Kidney epithelial cell (primary cell): ENCODE measurements at regions not wholly inside any gene's neighbourhood (a gene's known extent, or its start where the extent isn't known, plus 50 kb on each side); places are given as distances from the start of the nearest gene placed in this dataset.
"Not testable (repeated sequence)": the region's sequence is repeated elsewhere in the genome, so short reads cannot be mapped to it uniquely, and the experiment has no call there.

Experiments used
- DNase-seq: peaks from one replicate; pipeline ENCODE4 v3.0.0-alpha.2; 2010; ENCODE audit warnings: low read depth
- H3K27me3 ChIP-seq: 2 replicates; pipeline ENCODE4 v1.6.0; 2011; ENCODE audit warnings: low read length; ENCODE audit not compliant: control insufficient read depth, insufficient read depth
- H3K36me3 ChIP-seq: 2 replicates; pipeline ENCODE4 v1.5.1; 2011; ENCODE audit warnings: low read length; ENCODE audit not compliant: control insufficient read depth, insufficient read depth
- H3K4me3 ChIP-seq: 2 replicates; pipeline ENCODE4 v1.5.1; 2011; ENCODE audit warnings: low read depth, mild to moderate bottlenecking, control low read depth, low read length
- CTCF ChIP-seq: IDR thresholded peaks from 2 replicates; pipeline ENCODE4 v1.5.1; 2011; ENCODE audit warnings: mild to moderate bottlenecking, moderate library complexity, low read length, control low read depth, inconsistent platforms; ENCODE audit not compliant: insufficient read depth, poor library complexity, severe bottlenecking

- H3K36me3 ChIP-seq, H3K4me3 ChIP-seq, H3K27me3 ChIP-seq, DNase-seq: not testable (repeated sequence)
These were observed 56.6 kb downstream of the CHST2 start for GRCh38 chr3:143175940-143176894.

GRCh38 chr3:143177965-143178364 lies 58.4 kb downstream of the CHST2 start:
- not testable (repeated sequence) for DNase-seq, H3K36me3 ChIP-seq, H3K4me3 ChIP-seq, H3K27me3 ChIP-seq

GRCh38 chr3:143178775-143179548 lies 59.4 kb downstream of the CHST2 start:
- not testable (repeated sequence) for DNase-seq, H3K36me3 ChIP-seq, H3K27me3 ChIP-seq, H3K4me3 ChIP-seq

- H3K36me3 ChIP-seq: no peaks in the 10 kb centered on the region
- TF ChIP-seq CTCF: no peak
- DNase-seq: no peak
These were observed 60.0 kb downstream of the CHST2 start for GRCh38 chr3:143179603-143180002.

GRCh38 chr3:143180860-143181259 lies 61.3 kb downstream of the CHST2 start:
- H3K27me3 ChIP-seq, DNase-seq, H3K4me3 ChIP-seq, H3K36me3 ChIP-seq: not testable (repeated sequence)

More at GRCh38 chr3:143179603-143180002, 60.0 kb downstream of the CHST2 start:
- Histone ChIP-seq H3K4me3 (no peak overlapping the region), H3K27me3 (no peaks in the 10 kb centered on the region)

GRCh38 chr3:143181977-143182376 lies 62.4 kb downstream of the CHST2 start:
- H3K4me3 ChIP-seq, DNase-seq: not testable (repeated sequence)

GRCh38 chr3:143182866-143183664 lies 63.5 kb downstream of the CHST2 start:
- no peaks in the 10 kb centered on the region for H3K27me3 ChIP-seq
- no peak overlapping the region for H3K4me3 ChIP-seq
- no peaks in the 10 kb centered on the region for H3K36me3 ChIP-seq
- no peak for DNase-seq
- no peak for TF ChIP-seq CTCF

More at GRCh38 chr3:143181977-143182376, 62.4 kb downstream of the CHST2 start:
- H3K36me3 ChIP-seq, H3K27me3 ChIP-seq: not testable (repeated sequence)

GRCh38 chr3:143183665-143183964 lies 64.0 kb downstream of the CHST2 start:
- Histone ChIP-seq H3K4me3 (no peak overlapping the region), H3K36me3 (no peaks in the 10 kb centered on the region), H3K27me3 (no peaks in the 10 kb centered on the region)
- TF ChIP-seq CTCF: no peak
- DNase-seq: no peak
